Common myeloid progenitor, CD34-positive (primary cell): ENCODE measurements at regions not wholly inside any gene's neighbourhood (a gene's known extent, or its start where the extent isn't known, plus 50 kb on each side); places are given as distances from the start of the nearest gene placed in this dataset.
"Not testable (repeated sequence)": the region's sequence is repeated elsewhere in the genome, so short reads cannot be mapped to it uniquely, and the experiment has no call there.

ENCODE experiments used
- CTCF ChIA-PET: fragments of 350-600 bp; sonication (Branson Sonifier 250); formaldehyde crosslinking; loops from one replicate; lab custom pipeline; 2021; ENCODE audit warnings: antibody characterized with exemption; lab: Charles Lee
- POLR2A ChIA-PET: fragments of 350-600 bp; sonication (Branson Sonifier 250); formaldehyde crosslinking; loops from one replicate; lab custom pipeline; 2021; ENCODE audit warnings: antibody characterized with exemption; lab: Charles Lee
- DNase-seq, 3 donors: peaks; one replicate each; pipeline versions ENCODE4 v3.0.0 to v3.0.0-alpha.2; 2013
- H3K27ac ChIP-seq, 2 experiments: 1 replicate in 1 of 2; 2 replicates in 1 of 2; pipeline ENCODE4 v1.7.0; 2013; ENCODE audit warnings: inconsistent platforms in 2 of 2, low read length in 2 of 2, mild to moderate bottlenecking in 2 of 2, low read depth in 1 of 2, moderate library complexity in 1 of 2; ENCODE audit not compliant: severe bottlenecking in 2 of 2, insufficient read depth in 1 of 2, poor library complexity in 1 of 2
- H3K27me3 ChIP-seq, 5 experiments: replicated peaks in 2 of 5; 1 replicate in 3 of 5; 2 replicates in 2 of 5; pipeline versions ENCODE4 v1.6.1 to v1.7.0; 2013; ENCODE audit warnings: low read length in 4 of 5, mild to moderate bottlenecking in 2 of 5, moderate library complexity in 2 of 5, inconsistent platforms in 1 of 5; ENCODE audit not compliant: insufficient read depth in 5 of 5, control insufficient read depth in 4 of 5
- H3K36me3 ChIP-seq, 4 experiments: 1 replicate in 2 of 4; 2 replicates in 2 of 4; pipeline versions ENCODE4 v1.6.1 to v1.7.0; 2013; ENCODE audit warnings: low read length in 3 of 4, control low read depth in 1 of 4, mild to moderate bottlenecking in 1 of 4; ENCODE audit not compliant: control insufficient read depth in 4 of 4, insufficient read depth in 4 of 4
- H3K4me1 ChIP-seq, 4 experiments: 1 replicate in 3 of 4; 2 replicates in 1 of 4; pipeline versions ENCODE4 v1.6.1 to v1.7.1; 2013; ENCODE audit warnings: low read length in 3 of 4, mild to moderate bottlenecking in 3 of 4, control low read depth in 1 of 4, inconsistent platforms in 1 of 4, moderate library complexity in 1 of 4; ENCODE audit not compliant: control insufficient read depth in 4 of 4, insufficient read depth in 4 of 4; ENCODE audit errors: control extremely low read depth in 1 of 4
- H3K4me3 ChIP-seq, 7 experiments: 1 replicate in 4 of 7; 2 replicates in 3 of 7; pipeline versions ENCODE4 v1.5.1 to v1.7.0; 2013; ENCODE audit warnings: mild to moderate bottlenecking in 7 of 7, low read length in 6 of 7, moderate library complexity in 6 of 7, inconsistent platforms in 2 of 7, low read depth in 2 of 7, control low read depth in 1 of 7; ENCODE audit not compliant: insufficient read depth in 4 of 7, control insufficient read depth in 1 of 7; ENCODE audit errors: extremely low read depth in 1 of 7
- H3K9me3 ChIP-seq, 5 experiments: 1 replicate in 4 of 5; 2 replicates in 1 of 5; pipeline versions ENCODE4 v1.6.1 to v1.7.1; 2013; ENCODE audit warnings: low read length in 4 of 5, mild to moderate bottlenecking in 2 of 5, inconsistent platforms in 1 of 5, low read depth in 1 of 5, moderate library complexity in 1 of 5; ENCODE audit not compliant: control insufficient read depth in 4 of 5, insufficient read depth in 2 of 5; ENCODE audit errors: control extremely low read depth in 1 of 5
- WGBS: methylation state at CpG from one replicate; pipeline ENCODE4 v1.1.5; 2013; ENCODE audit not compliant: insufficient coverage; 5-methylcytosine and 5-hydroxymethylcytosine counted together

DNA sequence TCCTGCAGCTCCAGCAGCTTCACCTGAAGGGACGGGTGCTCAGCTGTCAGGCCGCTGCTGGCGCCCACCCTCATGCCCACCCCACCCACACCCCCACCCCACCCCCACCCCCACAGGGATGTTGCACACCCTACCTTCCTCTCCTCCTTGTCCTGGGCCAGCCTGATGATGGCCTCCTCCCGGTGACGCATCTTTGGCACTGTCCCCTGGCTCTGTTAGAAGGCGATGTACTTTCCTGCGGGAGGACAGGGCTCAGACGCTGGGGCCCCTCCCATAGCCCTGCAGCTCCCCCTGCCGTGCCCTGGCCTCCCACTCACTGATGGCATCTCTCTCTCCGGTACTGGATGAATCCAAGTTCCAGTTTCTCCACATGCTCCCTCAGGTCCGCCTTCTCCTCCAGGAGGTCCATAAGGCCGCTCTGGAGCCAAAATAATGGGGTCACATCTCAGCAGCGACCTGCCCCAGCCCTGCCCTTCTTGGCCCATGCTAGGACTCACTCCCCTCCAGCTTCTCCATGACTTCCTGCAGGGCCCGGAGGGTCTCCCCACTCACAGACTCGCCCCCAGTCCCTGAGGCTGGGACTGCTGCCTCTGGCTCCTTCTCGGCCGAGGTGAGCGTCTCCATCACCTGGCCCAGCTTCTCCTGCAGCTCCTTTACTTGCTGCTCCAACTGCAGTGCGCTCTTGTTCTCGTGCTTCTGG is 55.2 kb downstream of the GOLGA8B start:
- H3K4me3 ChIP-seq, H3K27me3 ChIP-seq, H3K4me1 ChIP-seq, H3K9me3 ChIP-seq, DNase-seq, CTCF ChIA-PET, POLR2A ChIA-PET, H3K27ac ChIP-seq, H3K36me3 ChIP-seq: not testable (repeated sequence)
- WGBS, result no CpG with 5 or more reads among the region's 20 CpGs

GRCh38 chr15:34527641-34528040 is 55.8 kb downstream of the GOLGA8B start:
- POLR2A ChIA-PET, H3K4me1 ChIP-seq, H3K27me3 ChIP-seq, H3K4me3 ChIP-seq, H3K9me3 ChIP-seq, DNase-seq, CTCF ChIA-PET, H3K27ac ChIP-seq, H3K36me3 ChIP-seq: not testable (repeated sequence)
- WGBS, result no CpG with 5 or more reads among the region's 13 CpGs

- H3K36me3 ChIP-seq, H3K27ac ChIP-seq, H3K9me3 ChIP-seq, CTCF ChIA-PET, H3K4me3 ChIP-seq, H3K27me3 ChIP-seq, POLR2A ChIA-PET, H3K4me1 ChIP-seq: not testable (repeated sequence)
- peak in 1 of 3 donors; percentile 1 for DNase-seq
- WGBS, result no CpG with 5 or more reads among the region's 12 CpGs
Measured at GRCh38 chr15:34523849-34524248, 59.6 kb downstream of the GOLGA8B start.

DNA sequence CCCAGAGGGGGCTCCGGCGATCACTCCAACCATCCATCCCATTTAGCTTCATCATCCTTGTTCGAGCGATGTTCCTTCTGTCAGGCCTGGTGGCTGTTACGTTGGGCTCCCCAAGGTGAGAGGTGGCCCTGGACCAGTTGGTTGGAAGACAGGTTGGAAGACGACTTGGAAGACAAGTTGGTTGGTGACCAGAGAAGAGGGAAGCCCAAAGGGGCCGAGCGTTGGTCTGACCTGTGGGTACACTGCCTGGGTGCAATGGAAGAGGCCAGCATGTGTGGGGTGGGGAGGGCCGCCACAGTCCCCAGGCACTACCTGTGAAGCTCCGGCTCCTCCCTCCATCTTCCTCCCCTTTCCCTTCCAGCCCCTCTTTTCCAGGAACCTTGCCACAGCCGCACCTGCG is 60.9 kb downstream of the GOLGA8B start:
- no CpG with 5 or more reads among the region's 12 CpGs for WGBS
- H3K9me3 ChIP-seq, H3K36me3 ChIP-seq, DNase-seq, POLR2A ChIA-PET, H3K4me1 ChIP-seq, H3K27me3 ChIP-seq, H3K4me3 ChIP-seq, H3K27ac ChIP-seq: not testable (repeated sequence)
- CTCF ChIA-PET, result interaction anchor here (2.6 kb wide), 1 partner anchor 65 kb away, joined by 11 read pairs; no protein-coding TSS in a partner anchor

DNA sequence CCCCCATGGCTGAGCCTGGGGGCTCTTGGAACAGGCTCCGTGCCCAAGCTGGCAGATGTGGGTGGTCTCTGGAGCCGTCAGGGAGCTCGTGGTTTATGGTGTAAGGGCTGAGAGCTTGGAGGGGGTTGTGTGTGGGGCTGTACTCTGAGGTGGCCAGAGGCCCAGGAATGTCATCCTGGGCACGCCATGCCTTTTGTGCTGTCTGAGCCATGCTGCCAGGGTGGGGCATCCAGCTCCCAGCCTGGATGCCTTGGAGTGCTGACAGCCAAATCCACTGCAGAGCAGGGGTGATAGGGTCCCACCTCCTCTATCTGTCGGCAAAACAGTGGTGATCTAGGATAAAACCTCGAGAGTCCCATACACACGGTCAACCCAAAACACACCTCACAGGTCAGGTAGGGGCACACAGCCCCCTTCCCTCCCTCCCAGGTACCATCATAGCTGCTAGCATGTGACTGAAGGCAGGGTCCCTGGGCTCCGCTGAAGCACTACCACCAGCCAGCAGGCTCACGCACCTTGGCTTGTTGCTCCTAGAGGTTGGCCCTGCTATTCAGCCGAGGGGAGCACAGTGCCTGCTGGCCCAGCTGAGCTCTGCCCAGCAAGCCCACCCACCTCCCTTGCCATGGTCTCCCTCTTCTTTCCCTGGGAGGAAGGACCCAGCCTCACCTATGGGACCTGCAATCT is 61.5 kb downstream of the GOLGA8B start:
- DNase-seq, H3K27ac ChIP-seq, H3K4me1 ChIP-seq, H3K9me3 ChIP-seq, H3K4me3 ChIP-seq, H3K27me3 ChIP-seq, H3K36me3 ChIP-seq, POLR2A ChIA-PET: not testable (repeated sequence)
- 92% methylated on average over 3 of the region's 10 CpGs for WGBS
- CTCF ChIA-PET, result interaction anchor here (2.6 kb wide), 1 partner anchor 65 kb away, joined by 11 read pairs; no protein-coding TSS in a partner anchor

GRCh38 chr15:34520566-34520965 is 62.9 kb downstream of the GOLGA8B start:
- Histone ChIP-seq H3K27ac (no peak overlapping the region), H3K36me3 (no peaks in the 10 kb centered on the region), H3K4me3 (no peak overlapping the region), H3K9me3 (no peaks in the 10 kb centered on the region), H3K27me3 (peaks cover 0 to 12% (median 4%) of the 10 kb centered on the region in 5 experiments), H3K4me1 (no peaks in the 10 kb centered on the region)
- ChIA-PET CTCF (interaction anchor here (2.6 kb wide), 1 partner anchor 67 kb away, joined by 11 read pairs; no protein-coding TSS in a partner anchor), POLR2A (no interaction called here)
- DNase-seq, result no peak
- WGBS, result 93% methylated on average over 8 of the region's 11 CpGs

GRCh38 chr15:34520010-34520409 is 63.4 kb downstream of the GOLGA8B start:
- H3K9me3 ChIP-seq, H3K4me3 ChIP-seq, POLR2A ChIA-PET, H3K4me1 ChIP-seq, DNase-seq, H3K27ac ChIP-seq, H3K36me3 ChIP-seq: not testable (repeated sequence)
- WGBS, result 100% methylated on average over 2 of the region's 7 CpGs
- peaks cover 0 to 17% (median 4%) of the 10 kb centered on the region in 5 experiments for H3K27me3 ChIP-seq
- CTCF ChIA-PET, result interaction anchor here (1.6 to 2.9 kb wide), 2 partner anchors 63 to 68 kb away, joined by 6 to 7 read pairs; partner anchors contain the start of gene GOLGA8B
